Spleen (tissue), 11 donors: ENCODE measurements at regions not wholly inside any gene's neighbourhood (a gene's known extent, or its start where the extent isn't known, plus 50 kb on each side); places are given as distances from the start of the nearest gene placed in this dataset.

Source experiments
- DNase-seq: peaks from one replicate; pipeline ENCODE4 v3.0.0-alpha.2; 2020
- H3K27ac ChIP-seq, 8 donors: fragments of 200-600 bp; sonication (generic) in 7 of 8; 1 replicate in 4 of 8; 2 replicates in 4 of 8; pipeline versions ENCODE4 v1.5.0 to v1.8.0; 2016 to 2021; ENCODE audit warnings: inconsistent platforms in 4 of 8, mild to moderate bottlenecking in 4 of 8, moderate library complexity in 1 of 8
- H3K27me3 ChIP-seq, 7 donors: fragments of 200-600 bp; sonication (generic) in 6 of 7; replicated peaks in 1 of 7; 1 replicate in 4 of 7; 2 replicates in 3 of 7; pipeline versions ENCODE4 v1.5.0 to v1.8.0; 2016 to 2021; ENCODE audit warnings: inconsistent platforms in 3 of 7, mild to moderate bottlenecking in 1 of 7
- H3K36me3 ChIP-seq, 6 donors: fragments of 200-600 bp; sonication (generic) in 5 of 6; 1 replicate in 4 of 6; 2 replicates in 2 of 6; pipeline versions ENCODE4 v1.5.0 to v1.8.0; 2016 to 2021; ENCODE audit warnings: inconsistent platforms in 2 of 6
- H3K4me1 ChIP-seq, 6 donors: fragments of 200-600 bp; sonication (generic) in 5 of 6; 1 replicate in 3 of 6; 2 replicates in 3 of 6; pipeline versions ENCODE4 v1.5.0 to v1.8.0; 2016 to 2021; ENCODE audit warnings: inconsistent platforms in 3 of 6
- H3K4me3 ChIP-seq, 8 donors: fragments of 200-600 bp; sonication (generic) in 7 of 8; 1 replicate in 4 of 8; 2 replicates in 4 of 8; pipeline versions ENCODE4 v1.5.0 to v1.8.0; 2016 to 2021; ENCODE audit warnings: inconsistent platforms in 4 of 8, mild to moderate bottlenecking in 4 of 8, moderate library complexity in 2 of 8
- H3K9me3 ChIP-seq, 8 donors: fragments of 200-600 bp; sonication (generic) in 7 of 8; 1 replicate in 4 of 8; 2 replicates in 4 of 8; pipeline versions ENCODE4 v1.5.0 to v1.8.0; 2016 to 2021; ENCODE audit warnings: inconsistent platforms in 4 of 8
- POLR2A ChIP-seq, 3 donors: fragments of 450-650 bp; IDR thresholded peaks; one replicate each; pipeline ENCODE4 v1.5.1; 2017; ENCODE audit warnings: antibody characterized with exemption in 3 of 3, mild to moderate bottlenecking in 1 of 3
- POLR2AphosphoS5 ChIP-seq, 3 donors: sonication (generic); formaldehyde crosslinking; IDR thresholded peaks; one replicate each; pipeline ENCODE4 v1.5.1; 2017; ENCODE audit warnings: antibody characterized with exemption in 3 of 3
- WGBS, 5 donors: extraction: QIAGEN DNeasy Blood & Tissue Kit in 3 of 5; methylation state at CpG; one replicate each; pipeline versions ENCODE4 v1.1.5 to v1.1.7; 2013 to 2018; 5-methylcytosine and 5-hydroxymethylcytosine counted together
- intact Hi-C: fragments of 100-400 bp; cut with DNase I; formaldehyde crosslinking; loops from one replicate; pipeline ENCODE4 v1.15.0; 2023; ENCODE audit warnings: low total_unique reads
- TF ChIP-seq, protein P1 (sequence below), 11 experiments: fragments of 200-600 bp in 7 of 11; fragments of 450-650 bp in 4 of 11; sonication (generic) in 4 of 11; IDR thresholded peaks in 8 of 11; conservative IDR thresholded peaks in 3 of 11; 1 replicate in 7 of 11; 2 replicates in 4 of 11; pipeline versions ENCODE4 v1.4.0 to v1.8.0; 2016 to 2021; ENCODE audit warnings: antibody characterized with exemption in 11 of 11, inconsistent platforms in 4 of 11, mild to moderate bottlenecking in 1 of 11
- donor health status: healthy with polysubstance abuse.
- donor health status: DM: no; HTN: no; CAD: no; lungs with moderate emphysema.
- donor health status: DM: no; HTN: no; CAD: no.
- donor health status: Bipolar disorder and iron deficiency.
- donor health status: healthy.
- donor health status: DM: no; HTN: no; CAD: no.
- donor health status: DM: yes; HTN: yes; CAD: no.

DNA sequence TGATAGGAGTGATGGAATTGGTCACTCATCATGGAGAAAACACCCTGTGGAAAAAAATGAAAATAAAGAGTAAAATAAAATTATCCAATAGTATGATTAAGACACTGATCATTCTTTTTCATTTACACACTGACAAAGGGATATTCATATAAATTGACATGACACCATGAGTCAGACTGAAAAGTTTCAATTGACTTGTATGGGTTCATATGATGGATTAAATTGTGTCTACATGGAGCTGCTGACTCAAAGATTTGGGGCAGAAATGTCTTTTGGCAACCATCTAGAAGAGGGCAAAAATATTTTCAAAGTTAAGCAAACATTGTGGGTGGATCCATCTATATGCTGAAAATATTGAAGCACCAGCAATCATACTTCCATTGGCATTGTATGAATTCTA lies 153.4 kb upstream of the PPP3CA start:
- TF ChIP-seq POLR2AphosphoS5 (IDR thresholded peaks at IDR 0.05) (no peak), POLR2A (IDR thresholded peaks at IDR 0.05) (no peak)
- TF ChIP-seq, protein P1, sequence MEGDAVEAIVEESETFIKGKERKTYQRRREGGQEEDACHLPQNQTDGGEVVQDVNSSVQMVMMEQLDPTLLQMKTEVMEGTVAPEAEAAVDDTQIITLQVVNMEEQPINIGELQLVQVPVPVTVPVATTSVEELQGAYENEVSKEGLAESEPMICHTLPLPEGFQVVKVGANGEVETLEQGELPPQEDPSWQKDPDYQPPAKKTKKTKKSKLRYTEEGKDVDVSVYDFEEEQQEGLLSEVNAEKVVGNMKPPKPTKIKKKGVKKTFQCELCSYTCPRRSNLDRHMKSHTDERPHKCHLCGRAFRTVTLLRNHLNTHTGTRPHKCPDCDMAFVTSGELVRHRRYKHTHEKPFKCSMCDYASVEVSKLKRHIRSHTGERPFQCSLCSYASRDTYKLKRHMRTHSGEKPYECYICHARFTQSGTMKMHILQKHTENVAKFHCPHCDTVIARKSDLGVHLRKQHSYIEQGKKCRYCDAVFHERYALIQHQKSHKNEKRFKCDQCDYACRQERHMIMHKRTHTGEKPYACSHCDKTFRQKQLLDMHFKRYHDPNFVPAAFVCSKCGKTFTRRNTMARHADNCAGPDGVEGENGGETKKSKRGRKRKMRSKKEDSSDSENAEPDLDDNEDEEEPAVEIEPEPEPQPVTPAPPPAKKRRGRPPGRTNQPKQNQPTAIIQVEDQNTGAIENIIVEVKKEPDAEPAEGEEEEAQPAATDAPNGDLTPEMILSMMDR (IDR thresholded peaks at IDR 0.05 in 8 of 11, conservative IDR thresholded peaks at IDR 0.05 in 3 of 11) = no peak
- no peaks in the 10 kb centered on the region for H3K9me3 ChIP-seq
- no peak overlapping the region for H3K27ac ChIP-seq
- DNase-seq = no peak
- no peaks in the 10 kb centered on the region for H3K4me1 ChIP-seq
- no peak overlapping the region for H3K4me3 ChIP-seq
- no peaks in the 10 kb centered on the region for H3K36me3 ChIP-seq
- no peaks in the 10 kb centered on the region for H3K27me3 ChIP-seq
- intact Hi-C loops = no loop called here

DNA sequence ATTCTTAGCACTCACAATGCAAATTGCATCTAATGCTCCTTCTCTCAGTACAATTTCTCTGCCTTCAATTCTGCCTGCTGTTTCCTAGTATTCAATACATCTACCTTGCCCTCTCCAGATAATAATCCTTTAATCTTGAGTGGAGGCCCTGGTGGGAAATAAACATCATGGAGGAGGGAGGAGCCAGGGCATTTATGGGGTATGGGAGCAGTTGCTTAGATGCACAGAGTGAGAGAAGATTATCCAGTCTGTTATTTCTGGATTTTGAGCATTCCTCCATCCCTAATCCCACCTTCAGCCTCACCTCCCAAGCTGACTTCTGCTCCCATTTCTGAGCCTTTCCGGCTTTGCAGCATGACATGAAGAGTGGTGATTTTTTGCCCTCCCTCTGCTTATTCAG lies 127.9 kb upstream of the PPP3CA start:
- 75 to 86% (median 83%) methylated on average over 1 of the region's 1 CpG for WGBS, 5 donors
- H3K36me3 ChIP-seq = no peaks in the 10 kb centered on the region
- H3K27ac ChIP-seq = no peak overlapping the region
- H3K4me1 ChIP-seq = no peaks in the 10 kb centered on the region
- H3K9me3 ChIP-seq = peaks cover 0 to 4% (median 0%) of the 10 kb centered on the region in 8 donors
- no peak for DNase-seq
- intact Hi-C loops = no loop called here
- TF ChIP-seq, protein P1 (IDR thresholded peaks at IDR 0.05 in 8 of 11, conservative IDR thresholded peaks at IDR 0.05 in 3 of 11) = no peak
- TF ChIP-seq POLR2A (IDR thresholded peaks at IDR 0.05) = no peak
- no peak for TF ChIP-seq POLR2AphosphoS5 (IDR thresholded peaks at IDR 0.05)
- H3K4me3 ChIP-seq = no peak overlapping the region
- H3K27me3 ChIP-seq = no peaks in the 10 kb centered on the region

DNA sequence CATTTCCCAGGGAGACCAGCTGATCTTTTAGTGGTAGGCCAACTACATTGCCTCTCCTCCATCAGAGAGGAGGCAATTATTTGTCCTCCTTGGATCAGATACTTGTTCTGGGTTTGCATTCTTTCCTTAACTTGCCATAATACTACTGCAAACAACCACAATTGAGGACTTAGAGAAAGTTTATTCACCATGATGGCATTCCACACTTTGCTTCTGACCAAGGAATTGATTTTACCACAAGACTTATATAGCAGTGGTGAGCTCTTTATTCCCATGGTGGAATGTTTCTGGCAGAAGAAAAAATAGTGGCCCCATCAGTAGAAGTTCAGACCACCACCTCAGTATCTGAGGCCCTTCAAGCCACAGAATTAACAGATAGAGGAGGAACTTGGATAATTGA lies 123.9 kb upstream of the PPP3CA start:
- Histone ChIP-seq H3K36me3 (no peaks in the 10 kb centered on the region), H3K27me3 (no peaks in the 10 kb centered on the region), H3K4me3 (no peak overlapping the region), H3K4me1 (no peaks in the 10 kb centered on the region), H3K27ac (no peak overlapping the region), H3K9me3 (no peaks in the 10 kb centered on the region)
- no peak for DNase-seq
- intact Hi-C loops = no loop called here
- TF ChIP-seq POLR2A (IDR thresholded peaks at IDR 0.05) (no peak), POLR2AphosphoS5 (IDR thresholded peaks at IDR 0.05) (no peak)
- TF ChIP-seq, protein P1 (IDR thresholded peaks at IDR 0.05 in 8 of 11, conservative IDR thresholded peaks at IDR 0.05 in 3 of 11) = no peak

DNA sequence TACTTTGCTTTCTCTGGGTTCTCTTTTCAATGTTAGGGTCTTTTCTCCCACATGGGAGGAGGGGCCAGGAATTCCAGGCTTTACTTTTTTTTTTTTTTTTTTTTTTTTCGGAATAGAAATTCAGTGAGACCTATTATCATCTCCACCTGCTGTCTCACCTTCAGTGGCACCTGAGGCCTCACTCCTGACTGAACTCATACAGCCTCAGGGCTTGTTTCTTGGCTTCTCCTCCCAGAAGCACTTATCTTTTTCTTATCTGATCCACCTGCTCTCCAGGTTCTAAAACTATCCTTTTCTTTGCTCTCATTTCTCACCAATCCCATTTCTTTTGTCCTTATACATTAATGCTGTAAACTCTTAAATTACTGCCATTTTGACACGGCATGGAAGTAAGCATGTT lies 117.3 kb upstream of the PPP3CA start:
- H3K36me3 ChIP-seq = no peaks in the 10 kb centered on the region
- no peaks in the 10 kb centered on the region for H3K27me3 ChIP-seq
- no peak overlapping the region for H3K27ac ChIP-seq
- DNase-seq = no peak
- no peaks in the 10 kb centered on the region for H3K4me1 ChIP-seq
- TF ChIP-seq POLR2A (IDR thresholded peaks at IDR 0.05) = no peak
- peaks cover 0 to 15% (median 8%) of the 10 kb centered on the region in 8 donors for H3K9me3 ChIP-seq
- intact Hi-C loops = no loop called here
- 46 to 87% (median 77%) methylated on average over 2 of the region's 2 CpGs for WGBS, 5 donors
- H3K4me3 ChIP-seq = no peak overlapping the region

DNA sequence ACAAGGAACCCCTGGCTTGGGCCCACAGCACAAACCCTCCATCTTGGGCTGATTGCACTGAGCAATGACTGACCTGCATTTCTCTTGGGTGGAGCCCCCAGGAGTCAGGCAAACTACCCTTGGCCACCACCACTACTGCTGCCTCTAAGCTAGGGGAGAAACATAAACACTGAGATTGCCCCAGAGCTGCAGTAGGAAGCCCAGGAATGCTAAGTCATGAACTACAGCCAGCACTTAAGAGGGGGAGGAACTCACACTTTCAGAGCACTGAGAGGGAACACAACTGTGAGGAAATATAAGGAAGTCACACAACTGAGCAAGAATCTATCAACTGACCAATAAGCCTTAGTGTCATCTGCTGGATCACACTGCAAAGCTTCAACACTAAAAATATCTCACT lies 111.6 kb upstream of the PPP3CA start:
- peaks cover 0 to 17% (median 12%) of the 10 kb centered on the region in 8 donors for H3K9me3 ChIP-seq
- intact Hi-C loops = no loop called here
- no peak overlapping the region for H3K4me3 ChIP-seq
- no peaks in the 10 kb centered on the region for H3K36me3 ChIP-seq
- no peaks in the 10 kb centered on the region for H3K27me3 ChIP-seq
- no peaks in the 10 kb centered on the region for H3K4me1 ChIP-seq
- TF ChIP-seq POLR2A (IDR thresholded peaks at IDR 0.05) (no peak), POLR2AphosphoS5 (IDR thresholded peaks at IDR 0.05) (no peak)
- TF ChIP-seq, protein P1 (IDR thresholded peaks at IDR 0.05 in 8 of 11, conservative IDR thresholded peaks at IDR 0.05 in 3 of 11) = no peak
- H3K27ac ChIP-seq = no peak overlapping the region
- no peak for DNase-seq
